IMR-90 (cell line): ENCODE measurements at regions not wholly inside any gene's neighbourhood (a gene's known extent, or its start where the extent isn't known, plus 50 kb on each side); places are given as distances from the start of the nearest gene placed in this dataset.

Experiments
- ATAC-seq: fragments of 200-7000 bp; cut with Tn5 transposase; 2 replicates; pipeline ENCODE4 v1.9.1; 2020; ENCODE audit warnings: low read depth, mild to moderate bottlenecking, moderate library complexity
- BruUV-seq: library from RNA; stranded (reverse); fragments of 400-500 nt; replicated peaks from 2 replicates; lab custom pipeline; 2021; lab: Mats Ljungman, UMichigan
- CTCF ChIA-PET: fragments of 300-600 bp; formaldehyde crosslinking; extraction: SDS; loops from one replicate; lab custom pipeline; 2021; ENCODE audit warnings: antibody characterized with exemption; lab: Yijun Ruan, JAX
- POLR2A ChIA-PET: fragments of 300-600 bp; sonication (Branson Sonifier 250); formaldehyde crosslinking; loops from one replicate; lab custom pipeline; 2022; ENCODE audit warnings: antibody characterized with exemption; ENCODE audit not compliant: unreplicated experiment; lab: Charles Lee
- DNase-seq: peaks from one replicate; pipeline ENCODE4 v3.0.0; 2013
- H2AFZ ChIP-seq: replicated peaks from 2 replicates; pipeline ENCODE3; 2013; ENCODE audit warnings: low read length, mild to moderate bottlenecking; ENCODE audit not compliant: poor library complexity
- H2AK5ac ChIP-seq: 2 replicates; pipeline ENCODE4 v1.6.1; 2013; ENCODE audit warnings: low read depth, low read length, inconsistent platforms
- H2AK9ac ChIP-seq: replicated peaks from 2 replicates; pipeline ENCODE3; 2013; ENCODE audit warnings: mild to moderate bottlenecking, low read depth, low read length, moderate library complexity; ENCODE audit not compliant: poor library complexity
- H2BK120ac ChIP-seq: 2 replicates; pipeline ENCODE4 v1.6.1; 2013; ENCODE audit warnings: low read depth, low read length, inconsistent platforms
- H2BK15ac ChIP-seq: 3 replicates; pipeline ENCODE4 v1.6.1; 2013; ENCODE audit warnings: low read depth, low read length, inconsistent platforms
- H2BK20ac ChIP-seq: 2 replicates; pipeline ENCODE4 v1.6.1; 2013; ENCODE audit warnings: low read depth, mild to moderate bottlenecking, inconsistent platforms, low read length, moderate library complexity
- H2BK5ac ChIP-seq: 2 replicates; pipeline ENCODE4 v1.6.1; 2013; ENCODE audit warnings: mild to moderate bottlenecking, low read depth, low read length, inconsistent platforms; ENCODE audit not compliant: poor library complexity, severe bottlenecking
- H3K14ac ChIP-seq: replicated peaks from 2 replicates; pipeline ENCODE4 v1.6.1; 2013; ENCODE audit warnings: low read depth, low read length, inconsistent platforms
- H3K18ac ChIP-seq: 2 replicates; pipeline ENCODE4 v1.6.1; 2013; ENCODE audit warnings: low read depth, low read length, control low read depth
- H3K23ac ChIP-seq: 2 replicates; pipeline ENCODE4 v1.6.1; 2013; ENCODE audit warnings: low read depth, low read length, inconsistent platforms
- H3K27ac ChIP-seq: 2 replicates; pipeline ENCODE4 v1.5.1; 2013; ENCODE audit warnings: mild to moderate bottlenecking, control low read depth, low read length; ENCODE audit not compliant: insufficient read depth
- H3K27me3 ChIP-seq: 2 replicates; pipeline ENCODE4 v1.6.1; 2013; ENCODE audit warnings: low read length; ENCODE audit not compliant: control insufficient read depth, insufficient read depth
- H3K36me3 ChIP-seq: 2 replicates; pipeline ENCODE4 v1.6.1; 2013; ENCODE audit warnings: low read length, mixed read lengths; ENCODE audit not compliant: control insufficient read depth, insufficient read depth
- H3K4ac ChIP-seq: 2 replicates; pipeline ENCODE4 v1.6.1; 2013; ENCODE audit warnings: low read depth, low read length, inconsistent platforms
- H3K4me1 ChIP-seq: 2 replicates; pipeline ENCODE4 v1.6.1; 2013; ENCODE audit warnings: low read length, mixed read lengths; ENCODE audit not compliant: control insufficient read depth, insufficient read depth
- H3K4me2 ChIP-seq: 2 replicates; pipeline ENCODE4 v1.6.1; 2013; ENCODE audit warnings: low read depth, mild to moderate bottlenecking, control low read depth, low read length, moderate library complexity
- H3K4me3 ChIP-seq: 2 replicates; pipeline ENCODE4 v1.5.1; 2013; ENCODE audit warnings: low read depth, mild to moderate bottlenecking, control low read depth, low read length, moderate library complexity; ENCODE audit not compliant: insufficient read depth
- H3K56ac ChIP-seq: 2 replicates; pipeline ENCODE4 v1.6.1; 2013; ENCODE audit warnings: low read length, inconsistent platforms; ENCODE audit not compliant: insufficient read depth; ENCODE audit errors: extremely low read depth
- H3K79me1 ChIP-seq, 2 experiments: 2 replicates each; pipeline ENCODE4 v1.6.1; 2013; ENCODE audit warnings: low read length in 2 of 2, inconsistent platforms in 1 of 2, low read depth in 1 of 2
- H3K9ac ChIP-seq: 2 replicates; pipeline ENCODE4 v1.6.1; 2013; ENCODE audit warnings: low read depth, low read length, control low read depth
- H3K9me1 ChIP-seq: 2 replicates; pipeline ENCODE4 v1.6.1; 2013; ENCODE audit warnings: low read length, inconsistent platforms; ENCODE audit not compliant: insufficient read depth
- H3K9me3 ChIP-seq: 2 replicates; pipeline ENCODE4 v1.6.1; 2013; ENCODE audit warnings: low read length; ENCODE audit not compliant: control insufficient read depth, insufficient read depth
- H4K20me1 ChIP-seq: 2 replicates; pipeline ENCODE4 v1.6.1; 2013; ENCODE audit warnings: low read length, inconsistent platforms; ENCODE audit not compliant: insufficient read depth
- H4K5ac ChIP-seq: 2 replicates; pipeline ENCODE4 v1.6.1; 2013; ENCODE audit warnings: mild to moderate bottlenecking, low read depth, low read length, control low read depth
- H4K8ac ChIP-seq, 2 experiments: 2 replicates each; pipeline ENCODE4 v1.6.1; 2013; ENCODE audit warnings: low read depth in 2 of 2, low read length in 2 of 2, control low read depth in 1 of 2, inconsistent platforms in 1 of 2
- H4K91ac ChIP-seq: 2 replicates; pipeline ENCODE4 v1.6.1; 2013; ENCODE audit warnings: low read depth, low read length, inconsistent platforms; ENCODE audit not compliant: insufficient read depth
- CHD1 ChIP-seq: IDR thresholded peaks from 2 replicates; pipeline ENCODE4 v1.6.1; 2012; ENCODE audit warnings: low read depth, low read length, improper control_type of control experiment
- MAZ ChIP-seq: IDR thresholded peaks from 2 replicates; pipeline ENCODE4 v1.6.1; 2012; ENCODE audit warnings: low read depth, mild to moderate bottlenecking, low read length, improper control_type of control experiment, moderate library complexity, borderline replicate concordance
- MXI1 ChIP-seq: IDR thresholded peaks from 2 replicates; pipeline ENCODE4 v1.6.1; 2012; ENCODE audit warnings: low read depth, mild to moderate bottlenecking, low read length, moderate library complexity, borderline replicate concordance
- NFE2L2 ChIP-seq: fragments of 150-350 bp; IDR thresholded peaks from 2 replicates; pipeline ENCODE4 v1.6.1; 2016; ENCODE audit warnings: low read depth, mild to moderate bottlenecking, low read length
- RAD21 ChIP-seq: IDR thresholded peaks from 2 replicates; pipeline ENCODE4 v1.6.1; 2012; ENCODE audit warnings: low read length, improper control_type of control experiment
- RFX5 ChIP-seq: IDR thresholded peaks from 2 replicates; pipeline ENCODE4 v1.8.0; 2012; ENCODE audit warnings: low read depth, mild to moderate bottlenecking, low read length, moderate library complexity
- SMC3 ChIP-seq: fragments of 150-350 bp; IDR thresholded peaks from 2 replicates; pipeline ENCODE4 v1.6.1; 2016; ENCODE audit warnings: low read depth, mild to moderate bottlenecking, antibody characterized with exemption, low read length, moderate library complexity
- WGBS, 2 experiments: methylation state at CpG; one replicate each; pipeline versions ENCODE4 v1.1.5 to v1.1.7; 2013; ENCODE audit warnings: missing lambda C conversion rate in 2 of 2; ENCODE audit not compliant: insufficient read length in 1 of 2; ENCODE audit errors: extremely low coverage in 2 of 2; 5-methylcytosine and 5-hydroxymethylcytosine counted together
- dilution Hi-C: fragments of 300-500 bp; cut with HindIII; formaldehyde crosslinking; loops from one replicate; pipeline ENCODE4 v1.14.3; 2018; ENCODE audit warnings: low sequenced_read_pairs; ENCODE audit not compliant: unreplicated experiment
- in situ Hi-C: fragments of 300-500 bp; cut with MboI; formaldehyde crosslinking; loops from 3 replicates; pipeline ENCODE4 v1.14.3; 2019; ENCODE audit warnings: low sequenced_read_pairs, inconsistent platforms, mixed read lengths
- intact Hi-C: fragments of 100-400 bp; cut with micrococcal nuclease; formaldehyde crosslinking; loops from 2 replicates; pipeline ENCODE4 v1.10.0; 2022
- TF ChIP-seq, protein P1 (sequence below): fragments of 150-350 bp; IDR thresholded peaks from 2 replicates; pipeline ENCODE4 v1.6.1; 2016; ENCODE audit warnings: low read depth, mild to moderate bottlenecking, low read length, moderate library complexity, borderline replicate concordance
- TF ChIP-seq, protein P2 (sequence below): fragments of 150-350 bp; IDR thresholded peaks from 2 replicates; pipeline ENCODE4 v1.6.1; 2017; ENCODE audit warnings: mild to moderate bottlenecking, antibody characterized with exemption, low read length, low read depth

DNA sequence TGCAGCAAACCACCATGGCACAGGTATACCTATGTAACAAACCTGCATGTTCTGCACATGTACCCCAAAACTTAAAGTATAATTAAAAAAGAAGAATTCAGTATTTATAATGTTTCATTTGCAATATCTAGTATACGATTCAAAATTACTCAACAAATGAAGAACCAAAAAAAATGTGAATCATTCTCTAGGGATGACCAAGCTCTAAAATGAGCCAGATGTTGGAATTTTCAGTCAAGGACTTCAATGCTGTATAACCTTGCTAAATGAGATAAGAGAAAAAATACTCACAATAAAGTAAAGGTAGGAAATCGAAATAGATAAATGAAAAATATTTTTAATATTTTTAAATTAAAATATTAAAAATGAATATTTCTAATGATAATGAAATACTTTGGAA is 108.7 kb upstream of the ADRA1B start:
- H2BK5ac ChIP-seq, result no peak overlapping the region
- H3K23ac ChIP-seq, result no peak overlapping the region
- no peaks in the 10 kb centered on the region for H3K4me1 ChIP-seq
- H2AK9ac ChIP-seq, result no peak overlapping the region
- ATAC-seq, result no peak
- no peak overlapping the region for H3K18ac ChIP-seq
- CTCF ChIA-PET, result no interaction called here
- no peak overlapping the region for H2AFZ ChIP-seq
- H3K4me2 ChIP-seq, result no peak overlapping the region
- no CpG with 5 or more reads among the region's 2 CpGs for WGBS, 2 experiments
- H4K5ac ChIP-seq, result no peak overlapping the region
- no peak overlapping the region for H3K4ac ChIP-seq
- no TSS peak for BruUV-seq
- no peak overlapping the region for H4K91ac ChIP-seq
- no peak overlapping the region for H2BK20ac ChIP-seq
- no peaks in the 10 kb centered on the region for H3K79me1 ChIP-seq
- H3K36me3 ChIP-seq, result no peaks in the 10 kb centered on the region
- H4K8ac ChIP-seq, result no peak overlapping the region
- TF ChIP-seq RFX5, result no peak
- no peak for TF ChIP-seq NFE2L2
- TF ChIP-seq MXI1, result no peak
- no peak for TF ChIP-seq MAZ
- TF ChIP-seq, protein P1, sequence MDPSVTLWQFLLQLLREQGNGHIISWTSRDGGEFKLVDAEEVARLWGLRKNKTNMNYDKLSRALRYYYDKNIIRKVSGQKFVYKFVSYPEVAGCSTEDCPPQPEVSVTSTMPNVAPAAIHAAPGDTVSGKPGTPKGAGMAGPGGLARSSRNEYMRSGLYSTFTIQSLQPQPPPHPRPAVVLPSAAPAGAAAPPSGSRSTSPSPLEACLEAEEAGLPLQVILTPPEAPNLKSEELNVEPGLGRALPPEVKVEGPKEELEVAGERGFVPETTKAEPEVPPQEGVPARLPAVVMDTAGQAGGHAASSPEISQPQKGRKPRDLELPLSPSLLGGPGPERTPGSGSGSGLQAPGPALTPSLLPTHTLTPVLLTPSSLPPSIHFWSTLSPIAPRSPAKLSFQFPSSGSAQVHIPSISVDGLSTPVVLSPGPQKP, result no peak
- TF ChIP-seq, protein P2, sequence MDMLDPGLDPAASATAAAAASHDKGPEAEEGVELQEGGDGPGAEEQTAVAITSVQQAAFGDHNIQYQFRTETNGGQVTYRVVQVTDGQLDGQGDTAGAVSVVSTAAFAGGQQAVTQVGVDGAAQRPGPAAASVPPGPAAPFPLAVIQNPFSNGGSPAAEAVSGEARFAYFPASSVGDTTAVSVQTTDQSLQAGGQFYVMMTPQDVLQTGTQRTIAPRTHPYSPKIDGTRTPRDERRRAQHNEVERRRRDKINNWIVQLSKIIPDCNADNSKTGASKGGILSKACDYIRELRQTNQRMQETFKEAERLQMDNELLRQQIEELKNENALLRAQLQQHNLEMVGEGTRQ, result no peak
- no peak for TF ChIP-seq RAD21
- no peak for TF ChIP-seq CHD1
- no peak for TF ChIP-seq SMC3
- no peaks in the 10 kb centered on the region for H3K9me1 ChIP-seq
- no peak overlapping the region for H3K4me3 ChIP-seq
- H3K27me3 ChIP-seq, result no peaks in the 10 kb centered on the region
- H3K56ac ChIP-seq, result no peak overlapping the region
- H2BK120ac ChIP-seq, result no peak overlapping the region
- intact Hi-C loops, result no loop called here
- dilution Hi-C loops, result no loop called here
- no peak overlapping the region for H3K14ac ChIP-seq
- no peak overlapping the region for H3K27ac ChIP-seq
- no peak overlapping the region for H2AK5ac ChIP-seq
- H4K20me1 ChIP-seq, result no peaks in the 10 kb centered on the region
- H3K9ac ChIP-seq, result no peak overlapping the region
- no peak overlapping the region for H2BK15ac ChIP-seq
- in situ Hi-C loops, result no loop called here
- no peaks in the 10 kb centered on the region for H3K9me3 ChIP-seq
- POLR2A ChIA-PET, result no interaction called here
- DNase-seq, result no peak
